Psoas muscle (tissue), 7 donors: ENCODE measurements at regions not wholly inside any gene's neighbourhood (a gene's known extent, or its start where the extent isn't known, plus 50 kb on each side); places are given as distances from the start of the nearest gene placed in this dataset.
A peak's percentile ranks its signal among the peaks of the same experiment; 100 is the strongest.

Experiments
- ATAC-seq, 4 donors: fragments of 200-7000 bp; cut with Tn5 transposase; one replicate each; pipeline ENCODE4 v1.9.1; 2020; ENCODE audit warnings: moderate library complexity in 3 of 4, mild to moderate bottlenecking in 2 of 4
- DNase-seq, 2 donors: peaks; one replicate each; pipeline ENCODE4 v3.0.0-alpha.2; 2020
- H3K27ac ChIP-seq: fragments of 200-600 bp; one replicate; pipeline ENCODE4 v1.8.0; 2022
- H3K27me3 ChIP-seq, 3 donors: fragments of 200-600 bp in 1 of 3; one replicate each; pipeline versions ENCODE4 v1.6.1 to v1.8.0; 2013 to 2022; ENCODE audit warnings: low read length in 2 of 3, mild to moderate bottlenecking in 2 of 3, moderate library complexity in 1 of 3; ENCODE audit not compliant: insufficient read depth in 3 of 3
- H3K36me3 ChIP-seq, 2 donors: fragments of 200-600 bp in 1 of 2; one replicate each; pipeline versions ENCODE4 v1.6.1 to v1.8.0; 2013 to 2022; ENCODE audit warnings: low read depth in 1 of 2, mild to moderate bottlenecking in 1 of 2, moderate library complexity in 1 of 2; ENCODE audit not compliant: insufficient read depth in 1 of 2
- H3K4me1 ChIP-seq: fragments of 200-600 bp; one replicate; pipeline ENCODE4 v1.8.0; 2022
- H3K4me3 ChIP-seq: fragments of 200-600 bp; one replicate; pipeline ENCODE4 v1.8.0; 2022; ENCODE audit warnings: mild to moderate bottlenecking
- H3K9me3 ChIP-seq: fragments of 200-600 bp; one replicate; pipeline ENCODE4 v1.8.0; 2022
- WGBS, 3 donors: extraction: QIAGEN DNeasy Blood & Tissue Kit; methylation state at CpG; one replicate each; pipeline versions ENCODE4 v1.1.6 to v1.1.7; 2013; 5-methylcytosine and 5-hydroxymethylcytosine counted together
- intact Hi-C, 2 donors: fragments of 100-400 bp; cut with DNase I; formaldehyde crosslinking; loops; one replicate each; pipeline versions ENCODE4 v1.11.0 to v1.14.2; 2022
- TF ChIP-seq, protein P1 (sequence below): fragments of 200-600 bp; IDR thresholded peaks from one replicate; pipeline ENCODE4 v1.8.0; 2022; ENCODE audit warnings: antibody characterized with exemption
- donor health status: healthy with polysubstance abuse.
- donor health status: DM: no; HTN: no; CAD: no; lungs with moderate emphysema.
- donor health status: Bipolar disorder and iron deficiency.
- donor health status: healthy.
- donor health status: DM: yes; HTN: yes; CAD: no.
- donor health status: DM: no; HTN: no; CAD: no.
- donor health status: DM: yes; HTN: yes; CAD: no.

- TF ChIP-seq, protein P1, sequence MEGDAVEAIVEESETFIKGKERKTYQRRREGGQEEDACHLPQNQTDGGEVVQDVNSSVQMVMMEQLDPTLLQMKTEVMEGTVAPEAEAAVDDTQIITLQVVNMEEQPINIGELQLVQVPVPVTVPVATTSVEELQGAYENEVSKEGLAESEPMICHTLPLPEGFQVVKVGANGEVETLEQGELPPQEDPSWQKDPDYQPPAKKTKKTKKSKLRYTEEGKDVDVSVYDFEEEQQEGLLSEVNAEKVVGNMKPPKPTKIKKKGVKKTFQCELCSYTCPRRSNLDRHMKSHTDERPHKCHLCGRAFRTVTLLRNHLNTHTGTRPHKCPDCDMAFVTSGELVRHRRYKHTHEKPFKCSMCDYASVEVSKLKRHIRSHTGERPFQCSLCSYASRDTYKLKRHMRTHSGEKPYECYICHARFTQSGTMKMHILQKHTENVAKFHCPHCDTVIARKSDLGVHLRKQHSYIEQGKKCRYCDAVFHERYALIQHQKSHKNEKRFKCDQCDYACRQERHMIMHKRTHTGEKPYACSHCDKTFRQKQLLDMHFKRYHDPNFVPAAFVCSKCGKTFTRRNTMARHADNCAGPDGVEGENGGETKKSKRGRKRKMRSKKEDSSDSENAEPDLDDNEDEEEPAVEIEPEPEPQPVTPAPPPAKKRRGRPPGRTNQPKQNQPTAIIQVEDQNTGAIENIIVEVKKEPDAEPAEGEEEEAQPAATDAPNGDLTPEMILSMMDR = no peak
- H3K27me3 ChIP-seq = peaks cover 0 to 5% (median 0%) of the 10 kb centered on the region in 3 donors
- no peaks in the 10 kb centered on the region for H3K4me1 ChIP-seq
- 32 to 53% (median 32%) methylated on average over 1 of the region's 1 CpG for WGBS, 3 donors
- no peak overlapping the region for H3K4me3 ChIP-seq
- DNase-seq = no peak
- no peak for ATAC-seq
- H3K27ac ChIP-seq = no peak overlapping the region
- no peaks in the 10 kb centered on the region for H3K9me3 ChIP-seq
- H3K36me3 ChIP-seq = no peaks in the 10 kb centered on the region
- intact Hi-C loops = no loop called here
These were observed 397.5 kb upstream of the PDE3A start for GRCh38 chr12:19970821-19971220.

DNA sequence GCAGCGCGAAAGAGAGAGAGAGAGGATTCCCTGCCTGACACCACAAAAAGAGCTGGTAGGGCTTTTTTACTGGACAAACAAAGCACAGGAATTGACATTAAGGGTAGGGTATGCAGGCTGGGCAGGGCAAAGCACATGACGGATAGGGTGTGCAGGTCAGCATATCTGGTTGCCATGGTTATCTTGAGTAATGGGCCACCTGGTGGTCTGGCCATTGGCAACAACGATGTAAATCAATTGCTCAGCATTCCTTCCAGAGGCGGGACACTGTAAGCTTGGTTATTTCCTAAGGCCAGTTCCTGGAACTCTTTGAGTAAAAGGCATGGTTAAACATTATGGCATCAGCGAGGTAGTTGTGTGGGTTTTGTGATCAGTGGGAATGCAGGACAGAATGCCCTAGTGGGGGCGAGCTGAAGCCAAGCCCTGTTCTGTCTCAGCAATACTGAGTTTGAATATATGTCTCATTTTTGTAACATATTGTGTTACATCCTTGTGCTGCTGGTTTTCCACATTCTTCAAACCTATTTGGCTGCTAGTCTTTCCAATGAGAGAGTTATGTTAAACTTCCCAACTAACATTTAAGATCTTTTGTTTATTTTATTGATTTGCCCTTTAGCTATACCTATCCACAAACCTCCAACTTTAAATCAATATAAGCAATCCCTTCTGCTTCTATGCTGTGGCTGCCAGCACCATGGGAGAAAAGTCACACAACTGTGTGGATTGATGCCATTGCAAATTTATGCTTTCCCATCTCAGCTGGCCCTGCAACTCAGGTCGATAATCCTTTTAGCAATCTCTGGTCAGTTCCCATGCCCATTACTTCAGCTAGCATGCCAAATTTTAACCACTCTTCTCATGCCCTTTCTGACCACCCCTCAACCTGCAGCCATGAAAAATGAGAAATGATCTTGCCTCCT lies 396.7 kb upstream of the PDE3A start:
- no peaks in the 10 kb centered on the region for H3K36me3 ChIP-seq
- no peaks in the 10 kb centered on the region for H3K9me3 ChIP-seq
- intact Hi-C loops = no loop called here
- DNase-seq (no peak), ATAC-seq (no peak)
- 30 to 41% (median 30%) methylated on average over 8 of the region's 8 CpGs for WGBS, 3 donors
- TF ChIP-seq, protein P1 = no peak
- peaks cover 0 to 5% (median 0%) of the 10 kb centered on the region in 3 donors for H3K27me3 ChIP-seq
- H3K4me1 ChIP-seq = no peaks in the 10 kb centered on the region
- H3K27ac ChIP-seq = no peak overlapping the region
- no peak overlapping the region for H3K4me3 ChIP-seq

GRCh38 chr12:19972325-19973288 lies 395.7 kb upstream of the PDE3A start:
- H3K27ac ChIP-seq = no peak overlapping the region
- H3K36me3 ChIP-seq = no peaks in the 10 kb centered on the region
- no peaks in the 10 kb centered on the region for H3K9me3 ChIP-seq
- TF ChIP-seq, protein P1 = no peak
- no peak for DNase-seq
- 72 to 82% (median 76%) methylated on average over 11 of the region's 11 CpGs for WGBS, 3 donors
- intact Hi-C loops = no loop called here
- no peak for ATAC-seq
- no peaks in the 10 kb centered on the region for H3K4me1 ChIP-seq
- H3K27me3 ChIP-seq = peaks cover 0 to 5% (median 0%) of the 10 kb centered on the region in 3 donors
- no peak overlapping the region for H3K4me3 ChIP-seq

GRCh38 chr12:19978193-19978592 lies 390.1 kb upstream of the PDE3A start:
- Histone ChIP-seq H3K9me3 (no peaks in the 10 kb centered on the region), H3K36me3 (no peaks in the 10 kb centered on the region), H3K4me1 (no peaks in the 10 kb centered on the region), H3K27me3 (no peaks in the 10 kb centered on the region), H3K27ac (no peak overlapping the region), H3K4me3 (no peak overlapping the region)
- DNase-seq (no peak), ATAC-seq (peak in 1 of 4 donors; percentile 21)
- TF ChIP-seq, protein P1 = no peak
- intact Hi-C loops = no loop called here
